ENCODE measurements at regions not wholly inside any gene's neighbourhood (a gene's known extent, or its start where the extent isn't known, plus 50 kb on each side); places are given as distances from the start of the nearest gene placed in this dataset.

GRCh38 chr2:14743861-14744260, 111.3 kb downstream of the LRATD1 start:
- TF ChIP-seq POLR2A (IDR thresholded peaks at IDR 0.05) (no peak), CTCF (IDR thresholded peaks at IDR 0.05 in 4 of 5, conservative IDR thresholded peaks at IDR 0.05 in 1 of 5) (no peak)

Data from gastrocnemius medialis (tissue), 4 donors.